Activated CD4-positive, alpha-beta T cell treated with anti-CD3 and anti-CD28 coated beads for 24 hours (primary cell): ENCODE measurements at regions not wholly inside any gene's neighbourhood (a gene's known extent, or its start where the extent isn't known, plus 50 kb on each side); places are given as distances from the start of the nearest gene placed in this dataset.
"Not testable (repeated sequence)": the region's sequence is repeated elsewhere in the genome, so short reads cannot be mapped to it uniquely, and the experiment has no call there.

Experiments
- DNase-seq, 2 donors: peaks; one replicate each; pipeline ENCODE4 v3.0.0-alpha.2; 2020; ENCODE audit warnings: low read depth in 2 of 2

DNA sequence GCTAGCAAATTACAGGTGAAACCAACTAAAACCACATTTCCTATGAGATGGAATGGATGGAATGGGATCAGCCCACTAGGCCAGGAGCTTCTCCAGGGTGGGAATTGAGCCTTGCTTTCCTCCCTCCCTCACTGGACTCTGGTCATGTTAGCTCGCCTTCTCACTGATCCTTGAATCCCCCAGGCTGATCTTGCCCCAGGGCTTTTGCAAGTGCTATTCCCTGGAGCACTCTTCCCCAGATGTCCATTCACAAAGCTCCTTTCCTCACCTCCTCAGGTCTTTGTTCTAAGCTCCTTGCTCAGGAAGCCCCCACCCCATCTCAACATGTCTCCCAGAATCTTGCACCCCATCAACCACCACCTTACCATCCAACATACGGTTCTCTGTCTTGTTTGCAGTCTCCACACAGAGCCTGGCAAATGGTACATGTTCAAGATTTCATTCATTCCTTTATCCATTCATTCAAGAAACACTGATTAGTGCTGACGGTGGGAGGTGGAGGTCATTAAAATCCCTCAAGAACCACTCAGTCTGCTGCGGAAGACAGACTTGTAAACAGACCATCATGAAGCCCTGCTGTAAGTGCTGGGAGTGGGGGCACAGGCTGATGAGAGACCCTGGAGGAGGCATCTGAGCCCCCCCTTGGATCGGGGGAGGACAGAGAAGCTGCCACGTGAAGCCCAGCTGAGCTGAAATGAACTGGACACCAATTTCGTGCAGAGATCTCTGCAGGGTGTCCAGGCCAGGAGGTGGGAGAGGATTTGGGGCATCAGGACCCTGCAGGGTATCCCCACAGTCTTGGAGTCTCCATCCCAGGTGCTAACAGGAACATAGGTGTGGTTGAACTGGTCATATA is 141.7 kb downstream of the BARX1 start:
- no peak for DNase-seq

GRCh38 chr9:93812410-93812668 is 142.8 kb downstream of the BARX1 start:
- DNase-seq: no peak

DNA sequence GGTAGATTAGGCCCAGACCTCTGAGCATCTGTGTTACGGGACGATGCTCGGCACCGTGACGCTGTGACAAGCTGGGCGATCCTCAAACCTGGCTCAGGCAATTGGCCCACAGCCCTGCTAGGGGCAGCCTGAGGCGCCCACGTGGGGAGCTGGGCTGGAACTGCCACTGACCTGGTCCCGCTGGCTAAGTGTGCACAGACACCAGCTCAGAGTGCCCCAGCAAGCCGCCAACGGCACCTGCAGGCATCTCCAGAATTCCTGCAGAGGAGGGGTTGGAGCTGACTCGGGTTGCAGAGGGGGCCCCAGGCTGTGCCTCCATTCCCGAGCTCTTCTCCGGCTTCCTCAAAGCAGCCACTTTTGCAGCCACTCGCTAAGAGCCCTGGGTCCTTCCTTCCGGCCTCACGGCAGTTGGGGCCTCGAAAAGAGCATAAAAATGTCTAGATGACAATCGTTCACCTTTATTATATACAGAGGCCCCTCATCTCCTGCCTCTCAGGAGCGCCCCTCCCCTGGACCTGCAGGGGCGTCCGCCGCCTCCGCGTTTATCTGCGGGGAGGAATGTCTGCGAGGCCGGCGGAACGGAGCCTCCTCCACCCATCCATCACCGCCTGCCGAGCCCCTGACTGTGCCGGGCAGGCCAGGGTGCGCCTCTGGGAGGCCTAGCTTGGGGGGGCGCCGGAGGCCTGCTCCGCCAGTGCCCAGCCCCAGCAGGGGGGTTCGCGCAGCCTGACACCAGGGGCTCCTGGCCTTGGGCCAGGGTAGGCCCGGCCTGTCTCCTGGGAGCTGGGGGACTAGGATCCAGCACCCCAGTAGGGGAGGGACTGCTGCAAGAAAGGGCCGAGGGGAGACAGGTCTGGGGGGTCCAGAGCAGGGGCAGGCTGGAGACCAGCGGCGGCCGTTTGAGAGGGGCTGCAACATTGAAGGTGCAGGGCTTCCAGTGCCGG is 144.9 kb downstream of the BARX1 start:
- no peak for DNase-seq

DNA sequence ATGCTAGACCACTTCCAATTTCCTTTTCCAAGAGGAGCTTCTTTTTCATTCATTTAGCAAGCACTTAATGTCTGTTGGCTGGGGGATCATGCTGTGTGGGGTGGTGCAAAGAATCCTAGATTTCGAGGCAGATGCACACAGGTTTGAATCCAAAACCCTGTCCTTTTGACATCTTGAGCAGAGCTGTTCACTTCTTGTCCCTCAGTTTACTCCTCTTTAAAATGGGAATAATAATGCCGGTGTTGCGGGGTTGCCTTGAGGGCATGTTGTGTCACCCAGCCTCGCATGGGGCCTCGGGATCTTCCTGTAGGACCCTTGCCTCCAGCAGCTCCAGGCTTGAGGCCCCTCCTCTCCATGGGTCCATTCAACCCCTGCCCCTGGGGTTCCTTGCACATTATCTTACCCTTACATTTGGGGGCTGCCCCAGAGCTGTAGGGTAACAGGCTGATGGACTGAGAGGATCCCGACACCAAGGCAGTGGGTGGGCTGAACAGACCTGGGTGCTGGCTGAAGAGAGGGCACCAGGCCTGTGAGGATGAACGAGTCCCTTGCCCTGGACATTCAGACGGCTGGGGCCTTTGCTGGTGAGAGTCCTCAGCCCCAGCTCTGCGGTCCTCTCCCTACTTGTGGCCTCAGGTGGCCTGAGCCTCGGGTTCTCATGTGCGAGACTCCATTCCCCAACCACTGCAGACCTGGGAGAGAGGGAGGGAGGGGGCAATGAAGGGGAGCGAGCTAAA is 145.8 kb downstream of the BARX1 start:
- DNase-seq: no peak

GRCh38 chr9:93808115-93809029 is 146.8 kb downstream of the BARX1 start:
- no peak for DNase-seq

GRCh38 chr9:93807166-93808074 is 147.7 kb downstream of the BARX1 start:
- no peak for DNase-seq

- DNase-seq: no peak
Observed at GRCh38 chr9:93801581-93802284, 153.4 kb downstream of the BARX1 start.

DNA sequence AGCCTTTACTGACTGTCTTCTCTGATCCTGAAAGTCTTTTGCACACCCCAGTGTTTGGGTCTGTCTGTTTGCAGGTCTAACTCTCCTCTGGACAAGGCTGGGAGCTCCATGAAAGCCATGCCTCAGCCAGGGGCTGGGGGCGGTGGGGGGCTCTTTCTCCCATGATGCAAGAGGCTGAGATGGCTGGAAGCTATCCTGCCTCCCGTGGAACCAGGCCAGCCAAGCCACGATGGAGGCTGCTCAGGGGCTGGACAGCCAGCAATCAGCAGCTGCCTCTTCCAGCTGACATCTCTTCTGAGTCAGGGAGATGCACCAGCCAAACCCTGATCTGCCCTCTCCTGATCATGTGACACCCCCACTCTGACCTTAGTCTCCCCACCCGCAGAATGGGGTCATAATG is 154.0 kb downstream of the BARX1 start:
- DNase-seq: no peak

DNA sequence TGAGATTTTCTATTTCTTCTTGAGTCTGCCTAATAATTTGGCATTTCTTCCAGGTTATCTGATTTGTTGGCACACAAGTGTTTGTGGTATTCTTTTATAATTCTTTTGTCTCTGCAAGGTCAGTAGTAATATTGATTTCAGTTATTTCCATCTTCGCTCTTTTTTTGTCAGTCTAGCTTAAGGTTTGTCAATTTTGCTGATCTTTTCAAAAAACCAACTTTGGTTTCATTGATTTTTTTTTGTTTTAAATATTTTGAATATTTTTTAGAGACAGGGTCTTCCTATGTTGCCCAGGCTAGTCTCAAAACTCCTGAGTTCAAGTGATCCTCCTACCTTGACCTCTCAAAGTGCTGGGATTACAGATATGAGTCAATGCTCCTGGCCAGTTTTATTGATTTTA is 162.8 kb downstream of the BARX1 start:
- no peak for DNase-seq

DNA sequence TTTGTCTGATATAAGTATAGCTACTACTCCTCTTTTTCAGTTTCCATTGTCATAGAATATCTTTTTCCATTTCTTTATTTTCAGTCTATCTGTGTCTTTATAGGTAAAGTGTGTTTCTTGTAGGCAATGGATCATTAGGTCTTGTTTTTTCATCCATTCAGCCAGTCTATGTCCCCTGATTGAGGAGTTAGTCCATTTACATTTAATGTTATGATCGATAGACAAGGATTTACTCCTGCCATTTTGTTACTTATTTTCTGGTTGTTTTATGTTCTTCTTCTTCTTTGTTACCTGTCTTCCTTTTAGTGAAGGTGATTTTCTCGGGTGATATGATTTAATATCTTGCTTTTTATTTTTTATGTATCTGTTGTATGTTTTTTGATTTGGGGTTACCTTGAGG is 169.0 kb downstream of the BARX1 start:
- DNase-seq: no peak

GRCh38 chr9:93776873-93777272 is 178.3 kb downstream of the BARX1 start:
- DNase-seq: no peak

- no peak for DNase-seq
Observed at GRCh38 chr9:93776256-93776655, 178.9 kb downstream of the BARX1 start.

DNA sequence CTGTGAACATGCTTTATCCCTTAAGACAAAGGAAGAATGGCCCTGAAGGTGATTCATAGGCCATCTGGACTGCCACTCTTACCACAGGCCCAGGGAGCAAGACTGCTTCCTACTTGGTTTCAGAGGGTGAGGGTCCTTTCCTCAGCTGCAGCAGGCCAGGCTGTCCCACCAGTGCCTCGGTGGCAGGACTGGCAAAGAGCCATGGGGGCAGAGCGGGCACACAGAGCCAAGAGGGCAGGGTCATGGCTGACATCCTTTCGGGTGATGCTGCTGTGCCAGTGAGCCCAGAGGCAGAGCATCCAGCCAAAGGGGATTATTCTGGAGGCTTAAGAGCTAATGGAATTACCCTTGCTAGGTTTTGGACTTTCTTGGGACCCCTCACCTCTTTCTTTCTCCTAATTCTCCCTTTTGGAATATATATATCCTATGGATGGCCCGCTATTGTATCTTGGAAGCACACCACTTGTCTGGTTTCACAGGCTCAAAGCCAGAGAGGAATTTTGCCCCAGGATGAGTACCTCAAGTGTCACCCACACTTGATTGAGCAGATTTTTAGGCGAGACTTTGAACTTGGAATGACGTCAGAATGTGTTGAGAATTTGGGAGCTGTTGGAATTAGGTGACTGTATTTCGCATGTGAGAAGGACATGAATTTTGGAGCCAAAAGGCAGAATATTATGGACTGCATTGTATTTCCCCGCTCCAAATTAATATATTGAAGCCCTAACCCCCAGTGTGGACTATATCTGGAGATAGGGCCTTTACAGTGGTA is 180.6 kb downstream of the BARX1 start:
- DNase-seq: no peak

DNA sequence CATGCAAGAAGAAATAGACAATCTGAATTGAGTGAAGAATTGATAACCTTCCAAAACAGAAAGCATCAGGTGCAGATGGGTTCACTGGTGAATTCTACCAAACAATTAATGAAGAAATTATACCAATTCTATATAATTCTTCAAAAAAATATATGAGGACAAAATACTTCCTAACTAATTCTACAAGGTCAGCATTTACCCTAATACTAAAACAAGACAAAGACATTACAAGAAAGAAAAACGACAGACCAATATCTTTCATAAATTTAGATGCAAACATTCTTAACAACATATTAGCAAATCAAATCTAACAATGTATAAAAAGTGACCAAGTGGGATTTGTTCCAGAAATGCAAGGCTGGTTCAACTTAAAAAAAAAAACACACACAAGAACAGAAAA is 183.9 kb downstream of the BARX1 start:
- no peak for DNase-seq

DNA sequence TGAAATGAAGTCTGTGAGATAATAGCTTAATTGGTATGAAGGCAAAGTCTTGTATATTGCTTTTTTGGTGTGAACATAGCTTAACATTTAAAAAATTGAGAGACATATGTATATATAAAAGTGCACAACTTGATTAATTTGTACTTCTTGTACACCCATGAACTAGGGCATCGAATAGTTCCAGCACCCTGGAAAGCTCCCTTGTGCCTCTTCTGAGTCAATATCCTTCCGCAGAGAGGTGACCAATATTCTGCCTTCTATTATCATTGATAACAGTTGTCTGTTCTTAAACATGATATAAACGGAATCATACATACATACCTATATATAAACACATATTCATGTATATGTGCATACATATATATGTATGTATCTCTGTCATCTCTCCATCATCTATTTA is 185.4 kb downstream of the PHF2 start:
- DNase-seq: no peak

DNA sequence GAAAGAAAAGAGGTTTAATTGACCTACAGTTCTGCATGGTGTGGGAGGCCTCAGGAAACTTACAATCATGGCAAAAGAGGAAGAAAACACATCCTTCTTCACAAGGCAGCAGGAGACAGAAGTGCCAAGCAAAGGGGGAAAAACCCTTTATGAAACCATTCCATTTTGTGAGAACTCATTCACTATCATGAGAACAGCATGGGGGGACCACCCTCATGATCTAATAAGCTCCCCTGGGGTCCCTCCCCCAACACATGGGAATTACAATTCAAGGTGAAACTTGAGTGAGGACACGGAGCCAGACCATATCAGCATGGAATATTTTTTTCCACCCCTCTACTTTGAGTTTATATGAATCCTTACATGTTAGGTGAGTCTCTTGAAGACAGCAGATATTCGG is 173.7 kb downstream of the PHF2 start:
- DNase-seq: no peak

GRCh38 chr9:93748827-93749226 is 172.4 kb downstream of the PHF2 start:
- not testable (repeated sequence) for DNase-seq

GRCh38 chr9:93731963-93732362 is 155.6 kb downstream of the PHF2 start:
- DNase-seq: no peak

GRCh38 chr9:93730648-93731047 is 154.3 kb downstream of the PHF2 start:
- DNase-seq: no peak
